Testis (tissue), 2 donors: ENCODE measurements at regions not wholly inside any gene's neighbourhood (a gene's known extent, or its start where the extent isn't known, plus 50 kb on each side); places are given as distances from the start of the nearest gene placed in this dataset.

Experiments
- DNase-seq: peaks from one replicate; pipeline ENCODE4 v3.0.0-alpha.2; 2019
- H3K27ac ChIP-seq, 2 donors: fragments of 200-600 bp; sonication (generic); one replicate each; pipeline ENCODE4 v1.5.1; 2019
- H3K27me3 ChIP-seq: fragments of 200-600 bp; sonication (generic); one replicate; pipeline ENCODE4 v1.5.1; 2019
- H3K36me3 ChIP-seq: fragments of 200-600 bp; sonication (generic); one replicate; pipeline ENCODE4 v1.5.1; 2017; ENCODE audit warnings: low read depth; ENCODE audit errors: missing control alignments
- H3K4me1 ChIP-seq: fragments of 200-600 bp; sonication (generic); one replicate; pipeline ENCODE4 v1.5.1; 2019
- H3K4me3 ChIP-seq, 2 donors: fragments of 200-600 bp; sonication (generic); one replicate each; pipeline ENCODE4 v1.5.1; 2017 to 2019
- H3K9me3 ChIP-seq: fragments of 200-600 bp; sonication (generic); one replicate; pipeline ENCODE4 v1.5.1; 2017
- POLR2A ChIP-seq: fragments of 450-650 bp; IDR thresholded peaks from one replicate; pipeline ENCODE4 v1.6.1; 2017; ENCODE audit warnings: antibody characterized with exemption, mild to moderate bottlenecking, moderate library complexity
- WGBS, 2 donors: methylation state at CpG; one replicate each; pipeline ENCODE4 v1.1.5; 2018; 5-methylcytosine and 5-hydroxymethylcytosine counted together
- intact Hi-C: fragments of 100-400 bp; cut with DNase I; formaldehyde crosslinking; loops from one replicate; pipeline ENCODE4 v1.15.1; 2023; ENCODE audit warnings: low total_unique reads
- TF ChIP-seq, protein P1 (sequence below), 3 experiments: fragments of 450-650 bp in 2 of 3; fragments of 200-600 bp in 1 of 3; sonication (generic) in 1 of 3; IDR thresholded peaks; one replicate each; pipeline ENCODE4 v1.5.1; 2016 to 2019; ENCODE audit warnings: antibody characterized with exemption in 3 of 3, mild to moderate bottlenecking in 2 of 3, moderate library complexity in 1 of 3

DNA sequence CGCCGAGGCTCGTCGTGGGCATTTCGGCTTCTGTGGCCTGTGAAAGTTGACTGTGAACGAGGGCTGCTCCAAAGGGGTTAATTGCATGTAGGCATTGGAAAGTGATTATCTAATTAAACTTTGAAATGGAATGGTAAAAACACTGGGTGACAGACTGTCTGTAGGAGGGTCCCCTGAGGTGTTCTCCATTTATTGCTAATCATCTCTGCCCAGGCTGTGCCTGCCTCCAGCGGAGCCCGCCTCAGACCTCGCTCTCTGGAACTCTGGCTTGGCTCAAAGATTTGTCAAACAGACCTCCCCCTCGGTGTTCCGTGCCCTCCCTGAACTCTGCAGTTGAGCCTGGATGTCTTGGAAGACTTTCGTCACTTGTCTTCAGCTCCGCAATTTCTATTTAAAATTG, 50.2 kb upstream of the VRK1 start:
- H3K4me1 ChIP-seq, result peaks cover 3% of the 10 kb centered on the region
- no peak overlapping the region for H3K4me3 ChIP-seq
- peak; percentile 44 for DNase-seq
- intact Hi-C loops, result loop anchor here (10.0 kb wide), 1 partner anchor 182 kb away; no protein-coding TSS in a partner anchor
- H3K27me3 ChIP-seq, result no peaks in the 10 kb centered on the region
- TF ChIP-seq, protein P1, sequence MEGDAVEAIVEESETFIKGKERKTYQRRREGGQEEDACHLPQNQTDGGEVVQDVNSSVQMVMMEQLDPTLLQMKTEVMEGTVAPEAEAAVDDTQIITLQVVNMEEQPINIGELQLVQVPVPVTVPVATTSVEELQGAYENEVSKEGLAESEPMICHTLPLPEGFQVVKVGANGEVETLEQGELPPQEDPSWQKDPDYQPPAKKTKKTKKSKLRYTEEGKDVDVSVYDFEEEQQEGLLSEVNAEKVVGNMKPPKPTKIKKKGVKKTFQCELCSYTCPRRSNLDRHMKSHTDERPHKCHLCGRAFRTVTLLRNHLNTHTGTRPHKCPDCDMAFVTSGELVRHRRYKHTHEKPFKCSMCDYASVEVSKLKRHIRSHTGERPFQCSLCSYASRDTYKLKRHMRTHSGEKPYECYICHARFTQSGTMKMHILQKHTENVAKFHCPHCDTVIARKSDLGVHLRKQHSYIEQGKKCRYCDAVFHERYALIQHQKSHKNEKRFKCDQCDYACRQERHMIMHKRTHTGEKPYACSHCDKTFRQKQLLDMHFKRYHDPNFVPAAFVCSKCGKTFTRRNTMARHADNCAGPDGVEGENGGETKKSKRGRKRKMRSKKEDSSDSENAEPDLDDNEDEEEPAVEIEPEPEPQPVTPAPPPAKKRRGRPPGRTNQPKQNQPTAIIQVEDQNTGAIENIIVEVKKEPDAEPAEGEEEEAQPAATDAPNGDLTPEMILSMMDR (IDR thresholded peaks at IDR 0.05), result no peak
- no peak for TF ChIP-seq POLR2A
- H3K9me3 ChIP-seq, result no peaks in the 10 kb centered on the region
- no peak overlapping the region for H3K27ac ChIP-seq
- WGBS, 2 donors, result 65 to 67% methylated on average over 13 of the region's 13 CpGs
- no peaks in the 10 kb centered on the region for H3K36me3 ChIP-seq
